ENCODE measurements at regions not wholly inside any gene's neighbourhood (a gene's known extent, or its start where the extent isn't known, plus 50 kb on each side); places are given as distances from the start of the nearest gene placed in this dataset.
"Not testable (repeated sequence)": the region's sequence is repeated elsewhere in the genome, so short reads cannot be mapped to it uniquely, and the experiment has no call there.

GRCh38 chr20:60759651-60760050 is 492.4 kb upstream of the CDH4 start:
- DNase-seq (ENCODE audit: low spot score) = no peak

- DNase-seq (ENCODE audit: low spot score) = no peak
Observed at GRCh38 chr20:60760256-60761000, 491.6 kb upstream of the CDH4 start.

- DNase-seq (ENCODE audit: low spot score) = no peak
Observed at GRCh38 chr20:60761056-60761455, 491.0 kb upstream of the CDH4 start.

- no peak for DNase-seq (ENCODE audit: low spot score)
Observed at GRCh38 chr20:60762386-60762785, 489.7 kb upstream of the CDH4 start.

GRCh38 chr20:60764328-60764727 is 487.7 kb upstream of the CDH4 start:
- DNase-seq (ENCODE audit: low spot score) = no peak

GRCh38 chr20:60764771-60765170 is 487.3 kb upstream of the CDH4 start:
- no peak for DNase-seq (ENCODE audit: low spot score)

- no peak for DNase-seq (ENCODE audit: low spot score)
Observed at GRCh38 chr20:60765821-60766403, 486.1 kb upstream of the CDH4 start.

- DNase-seq (ENCODE audit: low spot score) = no peak
Observed at GRCh38 chr20:60768216-60768615, 483.8 kb upstream of the CDH4 start.

- no peak for DNase-seq (ENCODE audit: low spot score)
Observed at GRCh38 chr20:60780388-60781025, 471.6 kb upstream of the CDH4 start.

GRCh38 chr20:60782959-60783625 is 469.0 kb upstream of the CDH4 start:
- DNase-seq (ENCODE audit: low spot score) = no peak

- no peak for DNase-seq (ENCODE audit: low spot score)
Observed at GRCh38 chr20:60785301-60785700, 466.8 kb upstream of the CDH4 start.

- DNase-seq (ENCODE audit: low spot score) = no peak
Observed at GRCh38 chr20:60785785-60786184, 466.3 kb upstream of the CDH4 start.

GRCh38 chr20:60786686-60787217 is 465.3 kb upstream of the CDH4 start:
- no peak for DNase-seq (ENCODE audit: low spot score)

- DNase-seq (ENCODE audit: low spot score) = no peak
Observed at GRCh38 chr20:60787276-60787675, 464.8 kb upstream of the CDH4 start.

GRCh38 chr20:60788070-60788469 is 464.0 kb upstream of the CDH4 start:
- DNase-seq (ENCODE audit: low spot score) = no peak

GRCh38 chr20:60789399-60789798 is 462.7 kb upstream of the CDH4 start:
- DNase-seq (ENCODE audit: low spot score) = no peak

GRCh38 chr20:60790339-60790738 is 461.7 kb upstream of the CDH4 start:
- not testable (repeated sequence) for DNase-seq (ENCODE audit: low spot score)

- DNase-seq (ENCODE audit: low spot score) = no peak
Observed at GRCh38 chr20:60791823-60792222, 460.2 kb upstream of the CDH4 start.

- DNase-seq (ENCODE audit: low spot score) = no peak
Observed at GRCh38 chr20:60792941-60793340, 459.1 kb upstream of the CDH4 start.

- DNase-seq (ENCODE audit: low spot score) = no peak
Observed at GRCh38 chr20:60794674-60795073, 457.4 kb upstream of the CDH4 start.

- no peak for DNase-seq (ENCODE audit: low spot score)
Observed at GRCh38 chr20:60795651-60796050, 456.4 kb upstream of the CDH4 start.

GRCh38 chr20:60800185-60800584 is 451.9 kb upstream of the CDH4 start:
- no peak for DNase-seq (ENCODE audit: low spot score)

Data from H4 (cell line).